HG03039 (cell line): ENCODE measurements at regions not wholly inside any gene's neighbourhood (a gene's known extent, or its start where the extent isn't known, plus 50 kb on each side); places are given as distances from the start of the nearest gene placed in this dataset.

Experiments
- ATAC-seq: cut with Tn5 transposase; IDR thresholded peaks from one replicate; pipeline ENCODE4 v1.9.1; 2021; ENCODE audit warnings: mild to moderate bottlenecking, moderate library complexity; ENCODE audit not compliant: unreplicated experiment

DNA sequence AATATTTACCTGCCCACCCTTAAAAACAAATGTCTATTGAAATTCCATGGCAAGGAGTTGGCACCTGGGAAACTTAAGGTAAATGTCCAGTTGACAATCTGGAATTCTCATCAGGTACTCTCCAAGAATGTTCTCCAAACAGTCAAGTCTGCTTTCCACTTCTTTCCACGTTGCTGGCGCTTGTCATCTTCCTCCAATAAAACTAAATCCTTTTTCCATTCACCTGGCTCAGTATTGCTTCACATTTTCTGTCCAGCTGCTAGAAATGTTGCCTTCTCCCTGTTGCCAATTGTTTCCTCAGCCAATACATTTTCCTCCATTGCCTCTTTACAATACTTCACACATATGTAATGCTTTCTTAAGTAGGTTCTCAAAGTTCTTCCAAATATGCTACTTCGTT lies 1288.1 kb upstream of the MAP3K7 start:
- ATAC-seq = no peak

GRCh38 chr6:91868539-91869202 lies 1281.8 kb upstream of the MAP3K7 start:
- no peak for ATAC-seq

- no peak for ATAC-seq
These were observed 1279.0 kb upstream of the MAP3K7 start for GRCh38 chr6:91865889-91866288.

DNA sequence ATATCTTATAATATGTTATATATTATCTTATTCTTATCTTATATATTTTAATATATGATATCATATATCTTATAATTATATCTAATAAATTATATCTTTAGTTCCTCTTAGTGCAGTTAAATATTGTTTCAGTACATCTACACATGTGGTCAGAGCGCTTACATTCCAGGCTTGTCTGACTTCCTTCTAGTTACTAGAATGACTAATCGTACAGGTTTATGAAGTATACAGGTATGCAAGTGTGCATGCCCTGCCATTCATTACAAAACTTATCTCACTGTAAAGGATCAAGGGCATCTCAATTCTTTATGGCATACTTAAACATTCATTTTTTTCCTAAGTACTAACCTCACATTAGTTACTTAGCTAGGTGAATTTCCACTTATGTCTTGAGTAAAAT lies 1278.0 kb upstream of the MAP3K7 start:
- ATAC-seq = no peak

DNA sequence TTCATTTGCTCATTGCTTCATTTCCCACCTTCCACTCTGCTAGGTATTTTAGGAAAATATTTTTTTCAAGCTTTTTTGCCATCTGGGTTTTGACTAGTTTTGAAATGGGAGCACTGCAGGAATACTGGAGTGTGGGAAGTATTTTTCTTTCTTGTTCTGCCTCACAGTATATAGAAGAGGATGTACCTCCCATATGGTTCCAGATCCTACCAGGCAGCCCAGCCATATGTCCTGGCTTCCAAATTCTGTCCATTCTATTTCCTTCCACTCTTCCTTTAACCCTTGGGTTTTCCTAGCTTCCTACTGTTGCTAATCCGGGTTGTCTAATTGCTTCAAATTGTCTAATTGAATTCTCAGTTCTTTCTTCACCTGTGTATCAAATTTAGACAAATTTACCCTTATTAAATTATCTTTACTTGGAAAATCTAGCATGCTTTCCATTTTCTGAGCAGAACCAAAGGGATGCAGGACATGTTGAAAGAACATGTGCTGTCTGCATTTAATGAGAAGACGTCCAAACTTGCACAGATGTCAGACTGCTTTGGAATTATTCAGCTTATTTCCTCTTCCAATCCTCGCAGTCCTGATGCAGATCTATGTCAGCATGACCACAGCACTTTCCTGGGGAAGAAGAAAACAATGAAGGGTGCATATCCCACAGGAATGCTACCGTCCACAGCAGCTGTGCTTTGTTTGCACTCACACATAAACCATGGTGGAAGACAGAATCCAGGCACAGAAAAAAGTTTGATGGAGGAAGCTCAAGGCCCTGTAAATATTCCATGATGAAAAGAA lies 1273.9 kb upstream of the MAP3K7 start:
- ATAC-seq = no peak

GRCh38 chr6:91852252-91852651 lies 1265.4 kb upstream of the MAP3K7 start:
- no peak for ATAC-seq

DNA sequence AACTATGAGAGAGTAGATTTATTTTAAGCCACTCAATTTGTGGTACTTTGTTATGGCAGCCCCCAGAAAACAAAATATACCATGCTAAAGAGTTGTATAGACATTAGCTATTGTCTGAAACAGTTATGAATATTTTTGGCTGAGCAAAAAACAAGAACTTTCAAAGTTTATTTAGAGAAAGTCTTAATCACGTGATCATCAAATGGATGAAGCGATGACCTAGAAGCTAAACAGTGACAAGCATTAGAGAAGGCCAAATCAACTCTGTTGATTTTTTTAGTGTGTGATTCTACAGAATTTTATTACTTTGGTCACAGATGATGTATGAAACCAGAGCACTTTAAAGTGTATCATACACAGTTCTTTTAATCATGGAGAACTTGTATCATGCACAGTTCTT lies 1247.9 kb upstream of the MAP3K7 start:
- ATAC-seq = no peak

DNA sequence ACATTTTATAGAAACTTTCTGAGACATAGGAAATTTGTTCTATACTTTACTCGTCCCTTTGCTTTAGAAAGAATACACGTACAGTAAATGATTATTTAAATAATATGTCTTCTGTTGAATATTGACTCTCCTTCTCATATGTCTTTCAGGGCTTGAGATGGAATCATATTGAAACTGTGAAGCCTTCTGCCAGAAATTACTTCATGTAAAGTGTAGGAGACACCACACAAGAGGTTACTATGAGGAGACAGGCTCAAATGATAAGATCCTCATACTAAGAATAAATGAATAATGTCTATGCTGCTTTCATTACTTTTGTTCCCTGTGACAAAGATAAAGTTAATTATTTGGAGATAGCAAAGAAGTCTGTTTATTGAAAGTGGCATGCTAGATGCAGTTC lies 1240.3 kb upstream of the MAP3K7 start:
- ATAC-seq = no peak

DNA sequence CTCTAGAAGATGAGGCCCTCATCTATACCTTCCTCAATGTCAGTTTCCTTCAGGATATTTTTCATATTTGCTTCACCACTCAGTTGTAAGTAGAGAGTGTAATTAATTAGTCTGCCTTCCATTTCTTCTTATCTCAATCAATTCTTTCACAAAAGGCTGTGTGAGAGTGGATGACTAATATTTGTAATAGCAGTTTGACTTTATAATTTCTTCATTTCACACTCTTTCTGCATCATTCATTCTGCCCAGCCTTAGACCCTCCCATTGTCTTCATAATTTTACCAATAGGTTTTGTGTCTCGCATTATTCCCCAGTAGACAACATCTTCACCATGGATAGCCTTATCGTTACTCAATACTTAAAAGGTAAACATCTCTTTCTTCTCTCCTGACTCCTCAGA lies 1239.3 kb upstream of the MAP3K7 start:
- ATAC-seq = no peak

- ATAC-seq = no peak
These were observed 1237.5 kb upstream of the MAP3K7 start for GRCh38 chr6:91824331-91824730.

- no peak for ATAC-seq
These were observed 1235.7 kb upstream of the MAP3K7 start for GRCh38 chr6:91822581-91822980.

- ATAC-seq = no peak
These were observed 1229.5 kb upstream of the MAP3K7 start for GRCh38 chr6:91816335-91816734.

DNA sequence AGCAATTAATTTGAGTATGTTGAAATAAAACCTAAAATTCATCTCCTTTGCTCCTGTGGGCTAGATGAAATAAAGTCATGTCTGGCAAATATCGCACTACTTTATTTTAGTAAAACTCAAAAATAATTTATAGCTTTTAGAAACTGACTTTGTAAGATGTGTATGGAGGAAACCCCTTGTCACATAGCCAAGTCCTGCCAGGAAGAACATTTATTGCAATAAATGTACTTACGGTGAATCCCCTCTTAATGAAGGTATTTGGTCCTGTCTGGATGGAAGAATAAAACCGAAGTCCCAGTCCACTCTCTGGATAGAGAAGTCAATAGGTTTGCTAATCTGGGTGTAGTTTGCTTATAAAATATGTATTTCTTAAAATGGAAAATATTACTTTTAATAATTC lies 1226.8 kb upstream of the MAP3K7 start:
- ATAC-seq = no peak

DNA sequence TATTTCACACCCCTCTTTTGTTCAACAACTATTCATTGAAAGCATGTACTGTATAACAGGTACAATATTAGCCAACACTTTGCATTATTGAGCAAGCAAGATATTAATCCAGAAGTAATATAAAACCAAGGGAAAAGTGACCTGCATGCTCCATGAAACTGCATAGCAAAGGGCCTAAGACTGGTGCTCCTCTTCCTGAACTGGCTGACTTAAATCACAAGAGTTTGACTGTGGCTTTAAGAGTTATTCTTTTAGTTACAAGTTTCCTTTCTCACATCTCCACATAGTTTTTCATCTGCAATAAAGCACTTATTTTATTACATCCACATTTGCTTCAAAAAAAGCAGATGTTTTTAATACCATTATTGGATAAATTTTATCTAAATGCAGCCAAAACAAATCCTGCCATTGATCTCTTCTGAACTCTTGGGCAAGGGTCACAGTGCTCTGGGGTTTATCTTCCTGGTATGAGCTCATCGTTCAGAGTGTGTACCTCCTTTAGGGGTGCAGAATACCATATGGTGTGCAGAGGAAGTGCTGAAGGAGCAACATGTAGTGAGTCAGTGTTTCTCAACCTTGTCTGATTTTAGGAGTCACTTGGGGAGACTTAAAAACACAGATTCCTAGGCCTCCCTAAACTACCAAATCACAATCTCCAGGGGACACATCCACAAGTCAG lies 1225.9 kb upstream of the MAP3K7 start:
- ATAC-seq = no peak

DNA sequence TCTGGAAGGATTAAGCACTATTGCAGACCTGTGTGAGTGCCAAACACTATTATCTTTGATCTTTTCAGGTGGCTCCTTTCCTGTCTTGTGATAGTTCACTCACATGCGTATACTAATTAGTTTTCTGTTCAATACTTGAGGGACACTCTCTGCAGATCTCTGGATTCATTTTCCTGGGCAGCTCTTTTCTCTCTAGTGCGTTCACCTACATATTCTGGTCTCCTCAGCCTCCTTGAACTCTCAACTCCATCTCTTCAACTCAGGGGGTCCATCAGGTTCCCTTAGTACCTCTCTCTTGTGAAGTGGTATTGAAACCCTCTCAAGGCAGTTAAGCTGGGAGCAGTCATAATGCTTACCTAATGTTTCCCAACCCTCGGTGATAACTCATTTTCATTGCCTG lies 1218.1 kb upstream of the MAP3K7 start:
- no peak for ATAC-seq

GRCh38 chr6:91802431-91802830 lies 1215.6 kb upstream of the MAP3K7 start:
- no peak for ATAC-seq

- no peak for ATAC-seq
These were observed 1209.7 kb upstream of the MAP3K7 start for GRCh38 chr6:91796603-91797002.

DNA sequence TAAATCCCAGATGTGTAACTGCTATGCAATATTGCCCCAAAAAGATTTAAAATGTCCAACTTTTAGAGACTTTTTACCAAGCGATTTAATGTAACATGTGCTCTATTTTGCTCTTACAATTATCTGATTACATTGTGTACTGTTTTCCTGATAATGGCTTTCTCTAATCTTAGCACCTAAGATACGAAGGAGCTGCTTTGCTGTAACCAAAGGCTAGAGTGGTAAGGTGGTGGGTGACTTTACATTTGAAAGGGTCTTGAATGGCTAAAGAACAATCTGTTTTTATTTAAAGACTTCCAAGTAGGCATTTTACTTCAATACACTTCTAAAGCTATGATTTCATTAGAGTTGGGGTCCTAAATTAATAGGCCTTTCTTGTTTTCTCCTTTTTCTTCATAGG lies 1201.6 kb upstream of the MAP3K7 start:
- no peak for ATAC-seq

- no peak for ATAC-seq
These were observed 1199.8 kb upstream of the MAP3K7 start for GRCh38 chr6:91786474-91787184.

DNA sequence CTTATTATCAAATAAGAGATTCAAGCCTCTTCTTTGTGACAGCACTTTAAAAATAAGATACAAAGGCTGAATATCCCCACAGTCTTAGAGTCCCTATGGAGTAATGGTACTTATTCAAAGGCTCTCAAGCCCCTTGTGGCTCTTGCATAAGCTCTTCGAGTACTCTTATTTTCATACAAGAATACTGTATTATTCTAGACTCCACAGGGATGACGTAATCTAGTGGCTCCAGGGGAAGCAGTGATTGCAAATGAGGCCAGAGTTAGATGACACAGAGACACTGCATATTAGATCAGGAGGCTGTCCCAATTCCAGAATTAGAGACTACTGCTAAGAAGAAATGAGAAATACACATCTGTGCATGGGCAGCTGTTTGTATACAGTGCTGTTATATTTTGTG lies 1195.9 kb upstream of the MAP3K7 start:
- no peak for ATAC-seq

GRCh38 chr6:91781946-91782345 lies 1195.1 kb upstream of the MAP3K7 start:
- no peak for ATAC-seq
